GM12878 (cell line): ENCODE measurements at regions not wholly inside any gene's neighbourhood (a gene's known extent, or its start where the extent isn't known, plus 50 kb on each side); places are given as distances from the start of the nearest gene placed in this dataset.

ENCODE experiments used
- ATAC-seq: fragments of 200-7000 bp; cut with Tn5 transposase; 3 replicates; pipeline ENCODE4 v1.9.1; 2020; ENCODE audit warnings: mild to moderate bottlenecking, moderate library complexity
- BruUV-seq: library from RNA; stranded (reverse); fragments of 400-500 nt; replicated peaks from 2 replicates; lab custom pipeline; 2021; lab: Mats Ljungman, UMichigan
- CTCF ChIA-PET: fragments of 300-600 bp; sonication (Branson Sonifier 250); formaldehyde crosslinking; extraction: SDS; loops from one replicate; lab custom pipeline; 2021; ENCODE audit warnings: inconsistent platforms; lab: Yijun Ruan, JAX
- POLR2A ChIA-PET: fragments of 350-600 bp; formaldehyde crosslinking; extraction: SDS; loops from one replicate; lab custom pipeline; 2021; ENCODE audit warnings: inconsistent platforms; lab: Charles Lee
- RAD21 ChIA-PET: fragments of 300-600 bp; sonication (Branson Sonifier 250); formaldehyde crosslinking; loops from one replicate; lab custom pipeline; 2023; ENCODE audit warnings: antibody characterized with exemption; ENCODE audit not compliant: unreplicated experiment; lab: Charles Lee
- SMC1A ChIA-PET: fragments of 300-600 bp; sonication (Branson Sonifier 250); formaldehyde crosslinking; loops from one replicate; lab custom pipeline; 2023; ENCODE audit not compliant: unreplicated experiment, uncharacterized antibody; lab: Charles Lee
- DNase-seq: peaks from one replicate; pipeline ENCODE4 v3.0.0-alpha.2; 2011; ENCODE audit warnings: low read depth, low spot score
- FAIRE-seq: peaks from 3 replicates; lab custom pipeline; 2011; peaks lifted over from hg19 to GRCh38; lab: Jason Lieb, UNC
- H2AFZ ChIP-seq: 2 replicates; pipeline ENCODE4 v1.6.0; 2011; ENCODE audit warnings: low read depth, low read length, control low read depth; ENCODE audit not compliant: control insufficient read depth
- H3K27ac ChIP-seq: 2 replicates; pipeline ENCODE4 v1.5.1; 2011; ENCODE audit warnings: control low read depth; ENCODE audit not compliant: control insufficient read depth, insufficient read depth
- H3K27me3 ChIP-seq, 2 experiments: replicated peaks in 1 of 2; 2 replicates each; pipeline versions ENCODE4 v1.6.0 to v1.6.1; 2011; ENCODE audit warnings: low read length in 1 of 2; ENCODE audit not compliant: control insufficient read depth in 2 of 2, insufficient read depth in 2 of 2
- H3K36me3 ChIP-seq, 2 experiments: 2 replicates each; pipeline ENCODE4 v1.5.1; 2011; ENCODE audit warnings: low read length in 1 of 2; ENCODE audit not compliant: control insufficient read depth in 2 of 2, insufficient read depth in 2 of 2
- H3K4me1 ChIP-seq: 2 replicates; pipeline ENCODE4 v1.6.1; 2011; ENCODE audit warnings: mild to moderate bottlenecking, low read length, moderate library complexity, mixed read lengths; ENCODE audit not compliant: control insufficient read depth, insufficient read depth
- H3K4me2 ChIP-seq: 2 replicates; pipeline ENCODE4 v1.6.0; 2011; ENCODE audit warnings: control low read depth; ENCODE audit not compliant: control insufficient read depth, insufficient read depth
- H3K4me3 ChIP-seq: fragments of 200-600 bp; sonication (generic); 2 replicates; pipeline ENCODE4 v1.5.1; 2016
- H3K79me2 ChIP-seq: 2 replicates; pipeline ENCODE4 v1.6.0; 2011; ENCODE audit warnings: low read length; ENCODE audit not compliant: control insufficient read depth, insufficient read depth
- H3K9ac ChIP-seq: 2 replicates; pipeline ENCODE4 v1.8.0; 2011; ENCODE audit warnings: low read length, control low read depth, mixed read lengths; ENCODE audit not compliant: control insufficient read depth, insufficient read depth
- H3K9me3 ChIP-seq: replicated peaks from 3 replicates; pipeline ENCODE4 v1.5.1; 2011; ENCODE audit warnings: mild to moderate bottlenecking, low read length; ENCODE audit not compliant: control insufficient read depth, insufficient read depth
- H4K20me1 ChIP-seq: 2 replicates; pipeline ENCODE4 v1.6.0; 2011; ENCODE audit not compliant: control insufficient read depth, insufficient read depth
- BCL3 ChIP-seq: IDR thresholded peaks from 2 replicates; pipeline ENCODE4 v1.6.1; 2011; ENCODE audit warnings: borderline replicate concordance, low read depth, mild to moderate bottlenecking, moderate library complexity, low read length; ENCODE audit not compliant: insufficient read depth, poor library complexity, severe bottlenecking
- GABPA ChIP-seq: IDR thresholded peaks from 2 replicates; pipeline ENCODE4 v1.6.1; 2014; ENCODE audit warnings: antibody characterized with exemption, low read depth, mild to moderate bottlenecking, inconsistent platforms
- KLF5 ChIP-seq: fragments of 450-650 bp; IDR thresholded peaks from 2 replicates; pipeline ENCODE4 v1.6.1; 2014; ENCODE audit warnings: mild to moderate bottlenecking; ENCODE audit not compliant: partially characterized antibody
- NR2C1 ChIP-seq: fragments of 450-650 bp; IDR thresholded peaks from 2 replicates; pipeline ENCODE4 v1.6.1; 2017; ENCODE audit warnings: antibody characterized with exemption, mild to moderate bottlenecking, moderate library complexity
- NRF1 ChIP-seq: conservative IDR thresholded peaks from 2 replicates; pipeline ENCODE4 v1.6.1; 2011; ENCODE audit warnings: mild to moderate bottlenecking, low read depth, low read length, improper control_type of control experiment
- PAX5 ChIP-seq: IDR thresholded peaks from 2 replicates; pipeline ENCODE4 v1.6.1; 2011; ENCODE audit warnings: low read depth, low read length, borderline replicate concordance
- POU2F2 ChIP-seq: IDR thresholded peaks from 3 replicates; pipeline ENCODE4 v1.6.1; 2011; ENCODE audit warnings: low read depth, mild to moderate bottlenecking, low read length, borderline replicate concordance
- RB1 ChIP-seq: fragments of 450-650 bp; formaldehyde crosslinking; IDR thresholded peaks from 2 replicates; pipeline ENCODE4 v1.6.1; 2017; ENCODE audit warnings: mild to moderate bottlenecking, borderline replicate concordance
- RBBP5 ChIP-seq: fragments of 200-600 bp; sonication (generic); conservative IDR thresholded peaks from 2 replicates; pipeline ENCODE4 v1.6.1; 2016
- SP1 ChIP-seq: IDR thresholded peaks from one replicate; pipeline ENCODE4 v1.6.1; 2011; ENCODE audit warnings: low read depth, low read length
- YBX1 ChIP-seq: fragments of 450-650 bp; IDR thresholded peaks from 2 replicates; pipeline ENCODE4 v1.6.1; 2016; ENCODE audit warnings: antibody characterized with exemption
- WGBS: methylation state at CpG from one replicate; pipeline ENCODE4 v1.1.6; 2016; ENCODE audit warnings: low lambda C conversion rate; ENCODE audit not compliant: insufficient replicate concordance, insufficient coverage; ENCODE audit errors: missing lambda C conversion rate; 5-methylcytosine and 5-hydroxymethylcytosine counted together
- in situ Hi-C: fragments of 300-500 bp; cut with MboI; formaldehyde crosslinking; loops from 9 replicates; pipeline ENCODE4 v1.14.3; 2018; ENCODE audit warnings: mixed read lengths
- intact Hi-C: fragments of 100-400 bp; cut with micrococcal nuclease; formaldehyde crosslinking; loops from one replicate; pipeline ENCODE4 v1.14.2; 2022; ENCODE audit not compliant: unreplicated experiment
- TF ChIP-seq, protein P1 (sequence below): fragments of 450-650 bp; IDR thresholded peaks from 2 replicates; pipeline ENCODE4 v1.6.1; 2018; ENCODE audit warnings: borderline replicate concordance, mild to moderate bottlenecking; ENCODE audit not compliant: partially characterized antibody

DNA sequence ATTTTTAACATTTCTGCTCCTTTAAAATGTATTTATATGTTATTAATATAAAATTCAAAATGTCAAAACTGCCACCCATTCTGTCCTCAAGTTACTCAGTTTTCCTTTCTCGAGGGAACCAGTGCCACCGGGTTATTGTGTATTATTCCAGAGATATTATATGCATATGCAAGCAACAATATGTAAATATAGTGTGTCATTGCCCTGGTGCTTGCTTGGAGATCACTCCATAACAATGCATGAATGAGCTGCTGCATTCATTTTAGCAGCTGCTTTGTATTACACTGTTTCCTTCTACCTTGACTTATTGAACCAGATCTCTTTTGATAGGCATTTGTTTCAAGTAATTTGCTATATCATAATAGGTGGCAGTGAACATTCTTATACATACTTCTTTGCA is 509.1 kb downstream of the MCTP2 start:
- ChIA-PET RAD21 (interaction anchor here (0.6 kb wide), 1 partner anchor 1565 kb away, joined by 3 read pairs; no protein-coding TSS in a partner anchor), POLR2A (no interaction called here), CTCF (no interaction called here), SMC1A (interaction anchor here (0.9 kb wide), 1 partner anchor 1577 kb away, joined by 3 read pairs; no protein-coding TSS in a partner anchor)
- WGBS = 20% methylated on average over 2 of the region's 2 CpGs
- Histone ChIP-seq H2AFZ (no peak overlapping the region), H3K9me3 (no peaks in the 10 kb centered on the region), H3K9ac (no peak overlapping the region), H3K79me2 (no peaks in the 10 kb centered on the region), H4K20me1 (no peaks in the 10 kb centered on the region), H3K4me3 (no peak overlapping the region), H3K4me1 (no peaks in the 10 kb centered on the region), H3K36me3 (no peaks in the 10 kb centered on the region), H3K27ac (no peak overlapping the region)
- ATAC-seq = no peak
- in situ Hi-C loops = no loop called here
- intact Hi-C loops = no loop called here
- no TSS peak for BruUV-seq
- TF ChIP-seq SP1 (no peak), RBBP5 (no peak), RB1 (no peak)
- TF ChIP-seq, all 136 proteins: peak for 0
- Histone ChIP-seq H3K27me3 (no peaks in the 10 kb centered on the region), H3K4me2 (no peak overlapping the region)
- DNase-seq (no peak), FAIRE-seq (no peak)

GRCh38 chr15:94743668-94744067 is 512.3 kb downstream of the MCTP2 start:
- no peaks in the 10 kb centered on the region for H3K36me3 ChIP-seq
- ChIA-PET POLR2A (no interaction called here), CTCF (no interaction called here), RAD21 (no interaction called here), SMC1A (interaction anchor here (0.7 kb wide), 1 partner anchor 384 kb away, joined by 3 read pairs; no protein-coding TSS in a partner anchor)
- no TSS peak for BruUV-seq
- H4K20me1 ChIP-seq = no peaks in the 10 kb centered on the region
- intact Hi-C loops = no loop called here
- no peak overlapping the region for H2AFZ ChIP-seq
- no peak for FAIRE-seq
- in situ Hi-C loops = no loop called here
- no peaks in the 10 kb centered on the region for H3K4me1 ChIP-seq
- no peak for ATAC-seq
- no peaks in the 10 kb centered on the region for H3K27me3 ChIP-seq
- H3K79me2 ChIP-seq = no peaks in the 10 kb centered on the region
- H3K4me3 ChIP-seq = no peak overlapping the region
- H3K27ac ChIP-seq = no peak overlapping the region
- no peaks in the 10 kb centered on the region for H3K9me3 ChIP-seq
- H3K9ac ChIP-seq = no peak overlapping the region
- no peak overlapping the region for H3K4me2 ChIP-seq
- no peak for DNase-seq
- WGBS = 11% methylated on average over 11 of the region's 11 CpGs
- TF ChIP-seq NR2C1 (no peak), PAX5 (no peak), KLF5 (no peak), POU2F2 (no peak), BCL3 (no peak), NRF1 (no peak), YBX1 (no peak), GABPA (no peak)
- TF ChIP-seq, protein P1, sequence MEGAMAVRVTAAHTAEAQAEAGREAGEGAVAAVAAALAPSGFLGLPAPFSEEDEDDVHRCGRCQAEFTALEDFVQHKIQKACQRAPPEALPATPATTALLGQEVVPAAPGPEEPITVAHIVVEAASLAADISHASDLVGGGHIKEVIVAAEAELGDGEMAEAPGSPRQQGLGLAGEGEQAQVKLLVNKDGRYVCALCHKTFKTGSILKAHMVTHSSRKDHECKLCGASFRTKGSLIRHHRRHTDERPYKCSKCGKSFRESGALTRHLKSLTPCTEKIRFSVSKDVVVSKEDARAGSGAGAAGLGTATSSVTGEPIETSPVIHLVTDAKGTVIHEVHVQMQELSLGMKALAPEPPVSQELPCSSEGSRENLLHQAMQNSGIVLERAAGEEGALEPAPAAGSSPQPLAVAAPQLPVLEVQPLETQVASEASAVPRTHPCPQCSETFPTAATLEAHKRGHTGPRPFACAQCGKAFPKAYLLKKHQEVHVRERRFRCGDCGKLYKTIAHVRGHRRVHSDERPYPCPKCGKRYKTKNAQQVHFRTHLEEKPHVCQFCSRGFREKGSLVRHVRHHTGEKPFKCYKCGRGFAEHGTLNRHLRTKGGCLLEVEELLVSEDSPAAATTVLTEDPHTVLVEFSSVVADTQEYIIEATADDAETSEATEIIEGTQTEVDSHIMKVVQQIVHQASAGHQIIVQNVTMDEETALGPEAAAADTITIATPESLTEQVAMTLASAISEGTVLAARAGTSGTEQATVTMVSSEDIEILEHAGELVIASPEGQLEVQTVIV = no peak
